ENCODE measurements at regions not wholly inside any gene's neighbourhood (a gene's known extent, or its start where the extent isn't known, plus 50 kb on each side); places are given as distances from the start of the nearest gene placed in this dataset.

DNA sequence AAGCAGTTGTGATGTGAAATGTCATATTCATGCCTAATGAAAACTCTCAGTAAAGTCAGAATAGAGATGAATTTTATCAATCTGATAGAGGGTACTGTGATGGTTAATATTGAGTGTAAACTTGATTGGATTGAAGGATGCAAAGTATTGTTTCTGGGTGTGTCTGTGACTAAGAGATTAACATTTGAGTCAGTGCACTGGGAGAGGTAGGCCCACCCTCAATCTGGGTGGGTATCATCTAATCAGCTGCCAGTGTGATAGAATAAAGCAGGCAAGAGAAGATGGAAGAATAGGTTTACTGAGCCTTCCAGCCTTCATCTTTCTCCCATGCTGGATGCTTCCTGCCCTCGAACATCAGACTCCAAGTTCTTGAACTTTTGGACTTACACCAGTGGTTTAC lies 124.3 kb downstream of the CENPW start:
- DNase-seq, result no peak
- Mint-ChIP-seq H3K27ac (no peak overlapping the region), H3K9me3 (no peaks in the 10 kb centered on the region), H3K4me3 (no peak overlapping the region), H3K27me3 (ENCODE audit: low read depth) (no peaks in the 10 kb centered on the region), H3K4me1 (ENCODE audit: low read depth) (no peaks in the 10 kb centered on the region), H3K36me3 (ENCODE audit: low read depth) (no peaks in the 10 kb centered on the region)
- CTCF ChIA-PET, result no interaction called here
- intact Hi-C loops (cut with micrococcal nuclease), result no loop called here

GRCh38 chr6:126475449-126475848 lies 135.5 kb downstream of the CENPW start:
- DNase-seq, result no peak
- no peaks in the 10 kb centered on the region for H3K9me3 Mint-ChIP-seq
- no peaks in the 10 kb centered on the region for H3K4me1 Mint-ChIP-seq (ENCODE audit: low read depth)
- CTCF ChIA-PET, result interaction anchor here (0.6 kb wide), 1 partner anchor 105 kb away, joined by 3 read pairs; no protein-coding TSS in a partner anchor
- H3K4me3 Mint-ChIP-seq, result no peak overlapping the region
- H3K27ac Mint-ChIP-seq, result no peak overlapping the region
- intact Hi-C loops (cut with micrococcal nuclease), result no loop called here
- H3K36me3 Mint-ChIP-seq (ENCODE audit: low read depth), result no peaks in the 10 kb centered on the region
- H3K27me3 Mint-ChIP-seq (ENCODE audit: low read depth), result no peaks in the 10 kb centered on the region

GRCh38 chr6:126477678-126478077 lies 137.8 kb downstream of the CENPW start:
- Mint-ChIP-seq H3K9me3 (no peaks in the 10 kb centered on the region), H3K4me3 (no peak overlapping the region), H3K36me3 (ENCODE audit: low read depth) (no peaks in the 10 kb centered on the region), H3K27me3 (ENCODE audit: low read depth) (no peaks in the 10 kb centered on the region), H3K4me1 (ENCODE audit: low read depth) (no peaks in the 10 kb centered on the region), H3K27ac (no peak overlapping the region)
- no peak for DNase-seq
- CTCF ChIA-PET, result no interaction called here
- intact Hi-C loops (cut with micrococcal nuclease), result no loop called here

- H3K4me1 Mint-ChIP-seq (ENCODE audit: low read depth), result no peaks in the 10 kb centered on the region
- CTCF ChIA-PET, result no interaction called here
- no peak for DNase-seq
- intact Hi-C loops (cut with micrococcal nuclease), result no loop called here
- H3K9me3 Mint-ChIP-seq, result no peaks in the 10 kb centered on the region
- H3K4me3 Mint-ChIP-seq, result no peak overlapping the region
- no peaks in the 10 kb centered on the region for H3K36me3 Mint-ChIP-seq (ENCODE audit: low read depth)
- no peaks in the 10 kb centered on the region for H3K27me3 Mint-ChIP-seq (ENCODE audit: low read depth)
- no peak overlapping the region for H3K27ac Mint-ChIP-seq
Measured at GRCh38 chr6:126480268-126480667, 140.4 kb downstream of the CENPW start.

DNA sequence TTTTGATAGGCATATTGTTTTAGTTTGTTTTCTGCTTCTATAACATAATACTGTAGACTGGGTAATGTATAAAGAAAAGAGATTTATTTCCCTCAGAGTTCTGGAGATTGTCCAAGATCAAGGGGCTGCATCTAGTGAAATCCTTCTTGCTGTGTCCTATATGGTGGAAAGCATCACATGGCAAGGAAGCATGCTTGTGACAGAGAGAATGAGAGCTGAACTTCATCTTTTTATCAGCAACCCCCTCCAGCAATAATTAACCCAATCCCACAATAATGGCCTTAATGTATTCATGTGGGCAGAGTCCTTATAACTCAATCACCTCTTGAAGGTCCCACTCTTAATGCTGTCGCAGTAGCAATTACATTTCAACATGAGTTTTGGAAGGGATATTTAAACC lies 141.4 kb downstream of the CENPW start:
- no peak for DNase-seq
- H3K36me3 Mint-ChIP-seq (ENCODE audit: low read depth), result no peaks in the 10 kb centered on the region
- CTCF ChIA-PET, result no interaction called here
- no peaks in the 10 kb centered on the region for H3K9me3 Mint-ChIP-seq
- H3K4me3 Mint-ChIP-seq, result no peak overlapping the region
- intact Hi-C loops (cut with micrococcal nuclease), result no loop called here
- H3K4me1 Mint-ChIP-seq (ENCODE audit: low read depth), result no peaks in the 10 kb centered on the region
- no peak overlapping the region for H3K27ac Mint-ChIP-seq
- H3K27me3 Mint-ChIP-seq (ENCODE audit: low read depth), result no peaks in the 10 kb centered on the region

- Mint-ChIP-seq H3K27ac (no peak overlapping the region), H3K27me3 (ENCODE audit: low read depth) (no peaks in the 10 kb centered on the region), H3K36me3 (ENCODE audit: low read depth) (no peaks in the 10 kb centered on the region), H3K4me1 (ENCODE audit: low read depth) (no peaks in the 10 kb centered on the region), H3K4me3 (no peak overlapping the region), H3K9me3 (peaks cover 8% of the 10 kb centered on the region)
- CTCF ChIA-PET, result interaction anchor here (0.6 kb wide), 1 partner anchor 596 kb away, joined by 3 read pairs; no protein-coding TSS in a partner anchor
- intact Hi-C loops (cut with micrococcal nuclease), result no loop called here
- DNase-seq, result no peak
Measured at GRCh38 chr6:126504792-126505191, 164.9 kb downstream of the CENPW start.

- H3K36me3 Mint-ChIP-seq (ENCODE audit: low read depth), result no peaks in the 10 kb centered on the region
- H3K4me1 Mint-ChIP-seq (ENCODE audit: low read depth), result no peaks in the 10 kb centered on the region
- H3K4me3 Mint-ChIP-seq, result no peak overlapping the region
- no peak for DNase-seq
- no peaks in the 10 kb centered on the region for H3K27me3 Mint-ChIP-seq (ENCODE audit: low read depth)
- intact Hi-C loops (cut with micrococcal nuclease), result no loop called here
- CTCF ChIA-PET, result no interaction called here
- peaks cover 2% of the 10 kb centered on the region for H3K9me3 Mint-ChIP-seq
- H3K27ac Mint-ChIP-seq, result no peak overlapping the region
Measured at GRCh38 chr6:126513198-126513597, 173.3 kb downstream of the CENPW start.

DNA sequence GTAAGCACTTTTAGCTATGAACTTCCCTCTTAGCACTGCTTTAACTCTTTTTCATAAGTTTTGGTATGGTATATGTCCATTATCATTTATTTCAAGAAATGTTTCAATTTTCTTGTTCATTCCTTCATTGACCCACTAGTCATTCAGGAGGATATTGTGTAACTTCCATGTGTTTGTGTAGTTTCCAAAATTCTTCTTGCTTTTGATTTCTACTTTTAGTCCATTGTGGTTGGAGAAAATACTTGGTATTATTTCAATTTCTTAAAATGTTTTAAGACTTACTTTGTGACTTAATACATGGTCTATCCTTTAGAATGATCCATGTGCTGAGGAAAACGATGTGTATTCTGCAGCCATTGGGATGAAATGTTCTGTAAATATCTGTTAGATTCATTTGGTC lies 176.5 kb downstream of the CENPW start:
- Mint-ChIP-seq H3K4me1 (ENCODE audit: low read depth) (no peaks in the 10 kb centered on the region), H3K27me3 (ENCODE audit: low read depth) (no peaks in the 10 kb centered on the region), H3K4me3 (no peak overlapping the region), H3K27ac (no peak overlapping the region), H3K9me3 (peaks cover 3% of the 10 kb centered on the region), H3K36me3 (ENCODE audit: low read depth) (no peaks in the 10 kb centered on the region)
- intact Hi-C loops (cut with micrococcal nuclease), result no loop called here
- CTCF ChIA-PET, result no interaction called here
- DNase-seq, result no peak

GRCh38 chr6:126524811-126525326 lies 185.0 kb downstream of the CENPW start:
- intact Hi-C loops (cut with micrococcal nuclease), result no loop called here
- DNase-seq, result no peak
- Mint-ChIP-seq H3K9me3 (no peaks in the 10 kb centered on the region), H3K27me3 (ENCODE audit: low read depth) (no peaks in the 10 kb centered on the region), H3K4me1 (ENCODE audit: low read depth) (no peaks in the 10 kb centered on the region), H3K4me3 (no peak overlapping the region), H3K36me3 (ENCODE audit: low read depth) (no peaks in the 10 kb centered on the region), H3K27ac (no peak overlapping the region)
- CTCF ChIA-PET, result no interaction called here

DNA sequence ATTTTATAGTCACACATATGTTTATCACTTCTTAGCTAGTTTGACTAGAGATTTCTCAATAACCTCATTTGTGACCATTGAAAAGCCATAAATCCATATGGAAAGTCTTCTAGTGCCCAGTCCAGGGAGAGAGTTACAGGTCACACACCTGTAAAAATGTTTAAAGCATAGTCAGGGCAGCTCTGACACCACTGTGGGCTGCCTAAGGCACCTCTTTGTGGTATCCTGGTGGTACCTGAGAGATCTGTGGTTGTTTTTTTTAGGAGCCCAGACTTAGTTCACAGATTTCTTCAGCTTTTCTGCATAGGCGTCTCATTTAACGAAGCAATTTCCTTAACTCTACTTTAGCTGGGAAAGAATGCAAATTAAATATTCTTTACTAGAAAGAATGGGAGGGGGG lies 186.6 kb downstream of the CENPW start:
- intact Hi-C loops (cut with micrococcal nuclease), result no loop called here
- CTCF ChIA-PET, result no interaction called here
- Mint-ChIP-seq H3K4me1 (ENCODE audit: low read depth) (no peaks in the 10 kb centered on the region), H3K27me3 (ENCODE audit: low read depth) (no peaks in the 10 kb centered on the region), H3K27ac (no peak overlapping the region), H3K4me3 (no peak overlapping the region), H3K9me3 (no peaks in the 10 kb centered on the region), H3K36me3 (ENCODE audit: low read depth) (no peaks in the 10 kb centered on the region)
- DNase-seq, result no peak

- intact Hi-C loops (cut with micrococcal nuclease), result no loop called here
- Mint-ChIP-seq H3K27me3 (ENCODE audit: low read depth) (no peaks in the 10 kb centered on the region), H3K27ac (no peak overlapping the region), H3K9me3 (no peaks in the 10 kb centered on the region), H3K36me3 (ENCODE audit: low read depth) (no peaks in the 10 kb centered on the region), H3K4me1 (ENCODE audit: low read depth) (no peaks in the 10 kb centered on the region), H3K4me3 (no peak overlapping the region)
- DNase-seq, result no peak
- CTCF ChIA-PET, result interaction anchor here (0.5 kb wide), 1 partner anchor 289 kb away, joined by 3 read pairs; no protein-coding TSS in a partner anchor
Measured at GRCh38 chr6:126526996-126527606, 187.2 kb downstream of the CENPW start.

GRCh38 chr6:126529637-126530362 lies 189.9 kb downstream of the CENPW start:
- Mint-ChIP-seq H3K4me1 (ENCODE audit: low read depth) (no peaks in the 10 kb centered on the region), H3K4me3 (no peak overlapping the region), H3K27ac (no peak overlapping the region), H3K9me3 (no peaks in the 10 kb centered on the region), H3K27me3 (ENCODE audit: low read depth) (no peaks in the 10 kb centered on the region), H3K36me3 (ENCODE audit: low read depth) (no peaks in the 10 kb centered on the region)
- CTCF ChIA-PET, result no interaction called here
- no peak for DNase-seq
- intact Hi-C loops (cut with micrococcal nuclease), result no loop called here

GRCh38 chr6:126530775-126531174 lies 190.9 kb downstream of the CENPW start:
- intact Hi-C loops (cut with micrococcal nuclease), result no loop called here
- Mint-ChIP-seq H3K27me3 (ENCODE audit: low read depth) (no peaks in the 10 kb centered on the region), H3K27ac (no peak overlapping the region), H3K36me3 (ENCODE audit: low read depth) (no peaks in the 10 kb centered on the region), H3K4me1 (ENCODE audit: low read depth) (no peaks in the 10 kb centered on the region), H3K9me3 (no peaks in the 10 kb centered on the region), H3K4me3 (no peak overlapping the region)
- CTCF ChIA-PET, result no interaction called here
- no peak for DNase-seq

All from activated naive CD4-positive, alpha-beta T cell treated with anti-CD3 and anti-CD28 coated beads for 36 hours (primary cell).